IPS DF 4.7 (cell line): ENCODE measurements at regions not wholly inside any gene's neighbourhood (a gene's known extent, or its start where the extent isn't known, plus 50 kb on each side); places are given as distances from the start of the nearest gene placed in this dataset.

Experiments used
- DNase-seq: peaks from one replicate; pipeline ENCODE4 v3.0.0-alpha.2; 2013; ENCODE audit warnings: low spot score; ENCODE audit errors: extremely low read depth

DNA sequence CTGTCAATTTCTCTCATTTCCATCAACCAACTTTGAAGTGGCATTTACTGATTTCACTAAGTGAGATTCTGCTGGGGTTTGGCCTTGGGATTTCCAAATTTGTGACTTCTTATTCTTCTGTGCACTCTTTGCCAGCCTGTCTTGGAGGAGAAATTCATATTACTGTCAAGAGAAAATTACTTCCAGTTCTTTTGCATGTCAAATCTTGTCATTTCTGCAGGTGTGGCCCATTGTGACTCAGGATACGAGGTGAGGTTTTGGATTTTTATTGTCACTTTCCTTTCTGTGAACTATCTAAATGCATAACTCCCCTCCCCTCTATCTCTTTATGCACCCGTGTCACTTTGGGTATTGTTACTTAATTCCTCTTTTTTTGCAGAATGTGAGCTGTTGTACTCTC is 102.6 kb upstream of the GUCY1A1 start:
- no peak for DNase-seq

DNA sequence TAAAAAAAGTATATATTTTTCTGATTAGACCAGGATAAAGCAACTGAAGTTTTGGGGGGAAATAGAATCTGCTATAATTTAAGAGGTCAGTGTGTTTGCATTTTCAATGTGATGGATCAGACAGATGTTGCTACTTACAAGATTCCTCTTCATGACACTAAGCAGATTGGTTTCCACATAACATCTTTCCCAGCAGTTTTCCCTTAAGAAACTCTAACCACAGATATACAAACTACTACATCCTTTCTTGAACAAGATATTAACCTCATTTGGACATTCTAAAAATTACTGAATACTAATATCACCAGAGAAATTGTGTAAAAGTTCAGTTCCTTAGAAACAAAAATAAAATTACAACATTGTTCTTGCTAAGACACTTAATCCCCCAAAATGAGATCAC is 106.7 kb upstream of the GUCY1A1 start:
- DNase-seq: no peak

DNA sequence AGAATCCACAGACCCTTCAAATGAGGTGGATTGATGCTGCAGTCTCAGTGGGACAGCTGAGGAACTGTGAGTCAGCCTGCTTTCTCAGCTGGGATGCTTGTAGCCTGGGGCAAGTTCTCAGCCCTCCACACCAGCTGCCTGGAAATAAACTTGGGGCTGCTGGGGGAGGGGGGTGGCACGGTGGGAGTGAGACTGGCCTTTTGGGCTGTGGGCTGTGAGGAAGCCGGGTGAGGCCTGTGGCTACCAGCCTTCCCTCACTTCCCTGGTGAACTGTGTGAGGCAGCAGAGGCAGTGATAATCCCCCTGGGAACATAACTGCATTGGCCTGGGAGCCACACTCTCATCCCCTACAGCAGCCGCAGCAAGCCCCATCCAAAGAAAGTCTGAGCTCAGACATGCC is 114.5 kb upstream of the GUCY1A1 start:
- DNase-seq: peak; percentile 2

DNA sequence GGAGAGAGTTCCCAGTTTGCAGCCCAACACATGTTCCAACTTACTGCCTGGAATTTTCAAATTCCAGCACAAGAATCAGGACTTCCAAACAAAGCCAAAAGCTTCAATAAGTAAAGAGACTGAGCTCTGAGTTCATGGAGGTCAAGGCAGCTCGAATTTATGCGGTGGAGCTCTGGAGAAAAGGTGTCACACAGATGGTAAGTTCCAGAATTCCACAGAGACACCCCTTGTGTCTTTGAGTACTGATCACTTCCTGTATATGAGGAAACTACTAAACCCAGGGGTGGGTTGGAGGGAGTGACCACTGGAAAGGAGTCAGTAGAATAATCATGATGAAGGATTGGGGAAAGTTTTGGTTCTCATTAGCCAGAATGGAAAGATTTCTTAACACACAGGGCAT is 118.5 kb upstream of the GUCY1A1 start:
- DNase-seq: no peak

DNA sequence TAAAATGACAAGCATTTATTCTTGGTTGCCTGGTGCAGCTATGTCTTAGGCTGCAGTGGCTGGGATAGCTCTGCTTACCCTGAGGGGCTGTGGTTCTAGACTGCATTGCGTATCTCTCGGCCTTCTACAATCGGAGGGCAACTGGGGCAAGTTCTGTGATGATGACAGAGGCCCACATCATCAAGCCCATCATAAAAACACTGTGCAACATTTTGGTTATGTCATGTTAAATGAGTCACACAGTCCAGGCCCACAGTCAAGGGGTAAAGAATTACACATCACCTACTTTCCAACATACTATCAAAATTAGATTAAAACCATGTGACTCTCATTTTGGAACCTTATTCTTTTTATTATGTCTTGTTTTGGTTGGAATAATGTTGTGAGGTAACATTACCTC is 120.2 kb upstream of the GUCY1A1 start:
- no peak for DNase-seq

DNA sequence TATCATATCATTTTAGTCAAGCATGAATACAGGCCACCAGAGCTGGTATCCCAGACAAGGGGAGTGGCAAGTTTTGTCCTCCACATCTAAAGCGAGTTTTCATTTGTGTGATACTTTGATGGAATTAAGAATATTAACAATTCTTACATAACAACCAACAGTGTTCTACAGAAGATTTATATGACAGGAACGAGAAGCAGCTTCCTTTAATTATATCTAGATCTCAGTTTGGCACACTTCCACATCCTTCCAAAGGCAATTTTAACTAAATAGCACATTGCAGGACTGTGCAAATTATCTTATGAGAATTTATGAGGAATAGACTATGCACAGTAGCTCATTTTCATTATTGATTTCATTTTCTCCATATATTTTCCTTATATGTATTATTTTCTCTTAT is 121.2 kb upstream of the GUCY1A1 start:
- no peak for DNase-seq

DNA sequence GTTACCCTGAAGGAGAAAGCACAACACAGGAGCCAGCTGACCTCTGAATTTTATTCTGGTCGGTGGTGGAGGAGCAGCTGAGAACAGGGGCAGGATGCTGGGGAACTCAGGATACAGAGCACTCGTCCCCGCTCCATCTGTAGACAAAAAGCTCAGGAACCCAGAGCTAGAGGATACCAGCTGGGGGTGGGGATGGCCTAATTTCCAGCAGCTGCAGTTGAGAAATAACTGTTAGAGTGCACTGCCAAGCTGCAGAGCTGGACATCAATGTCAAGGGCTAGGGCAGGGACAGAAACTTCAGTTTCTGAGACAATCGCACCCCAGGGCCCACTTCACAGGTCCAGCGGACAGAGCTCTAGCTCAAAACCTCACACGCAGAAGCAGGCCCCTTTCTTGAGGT is 122.1 kb upstream of the GUCY1A1 start:
- no peak for DNase-seq

DNA sequence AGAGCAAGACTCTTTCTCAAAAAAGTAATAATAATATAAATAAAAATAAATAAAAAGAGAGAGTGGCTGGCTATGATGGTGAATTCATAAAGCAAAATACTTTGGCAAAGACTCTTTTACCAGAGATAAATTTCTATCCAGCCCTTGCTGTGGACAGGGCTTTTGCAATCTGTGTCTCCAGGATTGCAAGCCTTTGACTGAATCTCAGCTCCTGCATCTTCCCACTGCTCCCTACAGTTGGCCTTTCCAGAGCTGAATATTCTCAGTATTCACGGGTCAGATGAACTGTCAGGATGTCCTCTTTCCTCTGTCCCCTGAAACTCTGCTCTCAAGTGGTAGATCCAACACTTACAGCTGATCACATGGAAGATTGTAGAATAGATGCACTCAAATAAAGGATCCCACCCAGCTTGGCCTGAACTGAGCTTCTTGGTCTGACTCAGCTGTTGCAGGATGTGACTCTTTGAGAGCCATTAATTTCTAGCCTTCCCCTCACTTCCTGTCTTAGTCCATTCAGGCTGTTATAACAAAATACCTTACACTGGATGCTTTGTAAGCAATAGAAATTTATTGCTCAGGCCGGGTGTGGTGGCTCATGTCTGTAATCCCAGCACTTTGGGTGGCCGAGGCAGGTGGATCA is 123.4 kb upstream of the GUCY1A1 start:
- no peak for DNase-seq

DNA sequence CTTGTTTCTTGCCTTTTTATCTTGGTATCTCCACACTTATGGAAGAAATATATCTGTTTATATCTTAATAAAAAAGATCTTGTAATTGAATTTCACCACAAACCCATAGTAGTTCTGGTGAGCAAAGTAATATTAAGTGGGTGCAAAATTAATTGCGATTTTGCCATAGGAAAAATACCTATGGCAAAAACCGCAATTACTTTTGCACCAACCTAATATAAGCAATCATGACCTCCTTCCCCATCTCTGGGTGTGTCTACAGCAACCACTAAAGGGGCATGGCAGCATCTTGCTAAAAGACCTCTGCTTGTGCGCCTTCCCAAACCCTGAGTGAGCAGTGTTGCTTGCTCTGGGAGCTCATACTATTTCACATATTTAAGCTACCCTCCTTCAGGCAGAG is 124.2 kb upstream of the GUCY1A1 start:
- no peak for DNase-seq

DNA sequence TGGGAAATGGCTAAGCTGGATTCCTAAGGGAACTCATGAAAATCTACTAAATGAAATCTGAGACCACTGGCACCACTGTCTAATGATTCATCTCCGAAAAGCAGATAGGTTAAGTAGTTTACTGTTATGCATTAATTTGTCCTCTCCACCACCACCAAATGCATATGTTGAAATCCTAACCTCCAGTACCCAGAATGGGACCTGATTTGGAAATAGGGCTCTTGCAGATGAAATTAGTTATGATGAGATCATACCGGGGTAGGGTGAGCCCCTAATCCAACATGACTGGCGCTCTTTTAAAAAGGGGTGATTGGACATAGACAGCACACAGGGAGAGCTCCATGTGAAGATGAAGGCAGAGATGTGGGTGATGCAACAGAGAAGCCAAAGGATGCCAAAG is 124.9 kb upstream of the GUCY1A1 start:
- DNase-seq: no peak

DNA sequence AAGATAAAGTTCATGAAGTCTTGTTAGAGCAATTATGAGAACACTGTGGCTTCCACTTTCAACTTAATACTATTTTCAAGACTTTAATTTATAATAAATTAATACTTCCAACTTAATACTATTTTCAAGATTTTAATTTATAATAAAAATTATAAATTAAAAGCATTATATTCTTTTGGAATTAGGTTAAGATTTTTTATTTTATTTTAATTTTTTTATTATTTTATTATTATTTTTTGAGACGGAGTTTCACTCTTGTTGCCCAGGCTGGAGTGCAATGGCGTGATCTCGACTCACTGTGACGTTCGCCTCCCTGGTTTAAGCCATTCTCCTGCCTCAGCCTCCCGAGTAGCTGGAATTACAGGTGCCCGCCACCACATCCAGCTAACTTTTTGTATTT is 126.0 kb upstream of the GUCY1A1 start:
- no peak for DNase-seq

DNA sequence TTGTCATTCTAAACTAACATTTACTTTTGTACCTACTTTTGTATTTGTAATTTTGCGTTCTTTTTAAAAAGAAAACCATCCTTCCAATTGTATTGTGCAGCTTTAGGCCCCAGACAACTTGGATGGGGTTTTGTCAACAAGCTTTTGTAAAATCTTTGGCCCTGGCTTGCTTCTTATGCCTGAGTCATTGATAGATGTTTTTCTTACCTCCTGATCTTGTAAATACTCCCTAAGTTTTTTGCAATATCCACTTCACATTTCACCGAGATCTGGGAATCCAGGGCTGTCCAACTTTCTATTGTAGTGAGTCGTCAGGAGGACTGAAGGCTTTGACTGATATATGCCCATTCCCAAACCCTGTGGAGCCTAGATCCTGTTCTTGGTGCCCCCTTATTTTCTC is 126.9 kb upstream of the GUCY1A1 start:
- no peak for DNase-seq

DNA sequence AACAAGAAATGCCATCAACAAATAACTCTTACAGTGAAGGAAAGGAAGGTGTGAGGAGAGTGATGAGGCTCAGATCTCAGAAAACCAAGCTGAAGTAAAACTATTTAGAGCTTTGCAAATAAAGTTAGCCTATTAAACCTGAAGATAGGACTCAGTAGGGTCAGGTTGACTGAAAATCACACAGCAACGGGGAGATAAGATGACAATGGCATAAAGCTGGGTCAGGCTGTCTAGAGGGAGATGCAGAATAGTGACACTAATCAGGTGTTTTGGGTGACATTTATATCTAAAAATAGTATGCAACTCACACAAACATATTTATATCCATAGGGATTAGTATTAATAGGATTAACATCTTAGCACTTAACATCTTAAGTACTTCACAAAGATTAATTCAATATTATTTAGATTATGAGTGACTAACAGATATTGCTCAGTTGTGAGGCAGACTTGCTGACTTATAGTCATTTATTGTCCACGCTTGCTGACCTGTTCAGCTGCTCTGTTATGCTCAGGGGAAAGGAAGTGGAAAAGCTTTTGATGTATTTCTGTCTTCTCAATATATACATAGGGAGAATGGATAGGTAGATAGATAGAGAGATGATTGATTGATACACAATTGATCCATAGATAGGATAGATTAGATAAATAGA is 130.7 kb upstream of the GUCY1A1 start:
- no peak for DNase-seq

DNA sequence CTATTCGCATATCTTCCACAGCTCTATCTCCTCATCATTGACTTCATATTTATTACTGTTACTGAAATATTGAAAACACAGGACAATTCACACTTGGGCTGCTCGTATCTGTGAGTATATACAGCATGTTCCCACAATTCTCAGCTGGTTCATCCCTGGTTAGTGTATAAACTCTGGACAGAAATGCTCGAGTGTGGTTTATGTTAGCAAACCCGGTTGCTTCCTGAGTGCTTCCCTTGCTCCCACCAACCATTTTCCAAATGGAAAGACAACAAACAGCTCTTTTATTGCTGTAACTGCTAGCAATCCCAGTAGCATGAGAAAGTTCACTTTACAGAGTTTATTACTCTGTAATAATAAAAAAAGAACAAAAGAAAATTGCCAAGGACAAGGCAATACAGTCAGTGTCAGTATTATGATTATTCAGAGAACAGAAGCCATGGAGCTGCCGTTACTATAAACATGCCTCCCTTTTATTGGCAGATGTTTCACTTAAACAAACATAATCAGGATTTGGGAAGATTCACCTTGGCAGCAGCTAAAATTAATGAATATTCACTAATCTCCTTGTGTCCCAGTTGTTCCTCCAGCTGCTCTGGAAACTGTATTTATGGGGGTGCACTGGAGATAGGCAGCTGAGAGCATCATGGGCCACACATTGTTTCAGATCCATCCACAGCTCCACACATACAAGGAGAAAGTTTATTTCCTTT is 134.1 kb upstream of the GUCY1A1 start:
- DNase-seq: no peak

DNA sequence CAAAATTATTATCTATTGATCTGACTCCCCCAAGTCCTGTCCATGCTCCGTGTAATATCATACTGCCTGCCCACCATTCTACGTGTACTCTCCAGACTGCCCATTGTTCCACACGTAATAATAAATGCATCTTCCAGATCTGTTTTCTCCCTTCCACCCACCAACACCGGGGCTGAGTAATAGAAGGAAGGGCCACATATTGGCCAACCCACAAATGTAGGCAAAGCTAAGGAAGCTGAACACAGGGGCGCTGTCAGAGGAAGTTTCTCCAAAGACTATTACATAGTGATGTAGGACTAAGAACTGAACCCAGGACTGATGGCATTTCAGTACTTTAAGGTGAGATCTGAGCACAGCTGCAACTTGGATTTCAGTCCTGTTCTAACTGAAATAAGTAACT is 135.8 kb upstream of the GUCY1A1 start:
- DNase-seq: no peak

DNA sequence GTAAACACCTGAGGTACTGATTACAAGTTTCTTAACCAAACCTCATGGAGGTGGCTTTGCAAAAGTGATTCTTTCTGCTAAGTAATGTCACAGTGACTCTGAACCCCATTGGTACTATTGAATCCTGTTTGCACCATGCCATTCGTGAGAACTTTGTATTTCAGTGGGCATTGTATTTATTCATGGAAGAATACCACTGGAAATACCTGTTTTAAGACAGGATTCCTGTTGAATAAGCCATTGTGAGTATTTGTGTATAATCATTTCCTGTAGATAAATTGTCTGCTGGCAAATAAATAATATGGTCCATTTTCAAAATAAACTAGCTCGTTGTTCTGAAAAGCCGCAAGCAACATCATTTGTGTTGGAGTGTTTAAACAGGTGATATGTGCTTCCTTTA is 136.4 kb upstream of the GUCY1A1 start:
- no peak for DNase-seq

DNA sequence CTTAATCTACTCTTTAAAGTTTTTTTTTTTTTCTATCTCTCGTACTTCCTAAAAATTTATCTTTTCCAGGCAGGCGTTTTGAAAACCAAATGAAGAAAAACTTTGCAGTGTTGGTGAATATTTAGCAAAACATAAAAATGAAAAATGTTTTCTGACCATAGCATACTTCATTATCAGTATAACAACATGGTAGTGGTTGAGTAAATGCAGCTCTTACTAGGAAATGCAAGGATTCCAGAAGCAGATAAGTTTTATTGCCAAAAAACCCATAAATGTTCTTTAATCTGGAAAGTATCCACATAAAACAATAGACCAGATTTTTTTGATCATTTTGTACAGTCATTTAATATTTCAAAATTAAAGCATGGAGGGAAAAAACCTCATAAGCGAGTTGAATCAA is 136.9 kb upstream of the GUCY1A1 start:
- DNase-seq: no peak

DNA sequence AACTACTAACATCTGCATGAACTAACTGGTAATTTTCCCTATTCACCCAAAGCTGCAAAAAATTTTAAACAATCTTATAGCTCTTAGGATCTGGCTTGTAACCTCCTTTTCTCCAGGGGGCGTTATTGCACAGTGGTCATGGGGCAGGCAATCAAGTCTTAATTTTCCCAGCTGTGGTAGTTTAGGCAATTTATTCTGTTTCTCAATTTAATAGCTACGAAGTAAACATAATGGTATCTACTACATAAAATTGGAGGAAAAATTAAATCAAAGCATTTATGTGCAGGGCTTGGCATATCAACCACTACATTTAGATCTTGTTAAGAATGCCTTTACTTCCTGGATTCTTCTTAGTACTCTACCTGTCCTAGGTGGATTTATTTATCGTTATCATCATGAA is 137.4 kb upstream of the GUCY1A1 start:
- no peak for DNase-seq

DNA sequence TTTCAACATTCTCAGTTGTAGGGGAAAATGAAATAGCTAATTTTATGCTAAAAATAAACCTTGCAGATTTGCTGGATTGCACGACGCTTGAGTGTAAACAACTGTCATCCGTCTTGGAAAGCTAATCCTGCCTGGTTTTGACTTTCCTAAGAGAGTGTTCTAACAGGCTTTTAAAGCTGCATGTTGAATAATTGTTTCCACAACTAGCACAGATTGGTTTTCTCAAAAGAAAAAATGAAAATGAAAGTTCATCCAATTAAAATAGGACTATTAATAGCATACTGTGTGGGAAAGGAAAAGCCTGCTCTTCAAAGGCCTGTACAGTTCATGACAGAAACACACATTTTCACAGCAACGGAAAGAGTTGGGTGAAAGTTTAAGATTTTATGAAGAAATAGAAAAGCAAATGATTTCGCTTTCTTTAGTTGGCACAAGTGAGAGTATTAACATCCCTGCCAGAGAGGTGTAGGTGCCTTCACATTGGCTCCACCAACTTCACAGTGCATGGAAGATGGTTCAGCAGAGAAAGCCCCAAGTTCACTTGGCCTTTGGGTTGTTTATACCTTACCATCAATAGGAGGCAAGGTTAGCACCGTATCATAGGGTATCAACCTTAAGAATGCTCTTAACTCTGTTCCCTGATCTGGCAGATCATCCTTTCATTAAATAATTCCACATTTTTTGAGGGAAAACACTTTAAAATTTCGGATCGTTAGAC is 140.0 kb upstream of the GUCY1A1 start:
- no peak for DNase-seq

DNA sequence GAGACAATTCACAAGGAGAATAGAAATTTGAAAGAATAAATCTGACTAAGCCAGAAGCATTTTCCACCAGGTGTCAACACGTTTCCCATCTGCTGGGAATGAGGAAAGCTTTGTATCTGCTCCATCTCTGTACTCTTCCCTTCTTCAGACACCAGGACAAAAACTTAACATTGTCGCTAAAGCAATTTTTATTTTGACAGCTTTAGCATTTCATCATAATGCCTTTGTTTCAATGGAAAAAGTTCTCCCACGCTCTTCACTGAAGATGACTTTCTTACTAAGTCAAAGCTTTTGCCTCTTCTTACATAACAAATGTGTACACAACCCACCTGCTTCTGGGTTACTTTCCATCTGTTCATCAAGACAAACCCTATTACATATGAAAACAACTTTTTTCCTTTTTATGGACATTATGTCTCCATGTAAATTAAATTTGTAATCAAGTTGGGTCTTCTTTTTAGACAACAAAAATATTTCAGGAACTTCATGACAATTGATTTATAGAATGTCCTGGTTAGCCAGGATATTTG is 141.7 kb upstream of the GUCY1A1 start:
- no peak for DNase-seq

DNA sequence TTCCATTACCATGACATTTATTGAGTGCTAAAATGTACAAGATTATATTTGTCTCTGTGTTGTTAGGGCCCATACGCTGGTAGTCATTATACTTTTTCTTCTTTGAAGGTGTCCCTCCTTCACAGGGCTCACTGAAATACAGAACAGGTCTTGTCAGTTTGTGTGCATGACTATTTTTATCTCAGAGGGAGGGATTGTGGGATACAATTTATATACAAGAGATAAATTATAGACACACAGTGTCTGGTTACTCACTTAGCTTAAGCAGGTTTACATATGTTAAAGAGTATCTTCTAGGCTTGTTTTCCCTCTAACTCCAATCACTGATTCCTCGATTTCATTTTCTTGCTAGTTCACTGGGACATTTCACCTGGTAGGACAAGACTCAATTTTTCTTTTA is 143.3 kb upstream of the GUCY1A1 start:
- DNase-seq: no peak

DNA sequence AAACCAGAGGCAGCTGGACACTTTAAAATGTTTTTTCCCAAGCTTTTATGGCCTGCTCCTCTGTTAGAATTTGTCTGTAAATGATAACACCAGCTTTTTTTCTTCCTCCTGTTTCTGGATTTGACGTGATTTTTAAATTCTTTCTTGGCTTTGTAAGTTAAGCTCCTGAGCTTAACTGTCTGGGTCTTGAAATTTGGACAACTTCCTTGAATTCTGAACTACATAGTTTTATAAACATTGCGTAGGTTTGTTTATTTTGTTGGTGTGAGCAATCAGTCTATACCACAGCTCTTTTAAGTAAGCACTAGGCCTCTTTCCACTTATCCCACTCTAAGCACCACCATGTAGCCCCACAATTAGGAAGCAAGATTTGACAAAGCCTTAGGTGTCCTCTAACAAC is 144.4 kb upstream of the GUCY1A1 start:
- DNase-seq: no peak
